HL-60/S4 (cell line): ENCODE measurements at regions not wholly inside any gene's neighbourhood (a gene's known extent, or its start where the extent isn't known, plus 50 kb on each side); places are given as distances from the start of the nearest gene placed in this dataset.
"Not testable (repeated sequence)": the region's sequence is repeated elsewhere in the genome, so short reads cannot be mapped to it uniquely, and the experiment has no call there.

ENCODE experiments used
- in situ Hi-C: fragments of 300-500 bp; cut with MboI; formaldehyde crosslinking; loops from 2 replicates; pipeline ENCODE4 v1.14.3; 2022; ENCODE audit warnings: low sequenced_read_pairs

DNA sequence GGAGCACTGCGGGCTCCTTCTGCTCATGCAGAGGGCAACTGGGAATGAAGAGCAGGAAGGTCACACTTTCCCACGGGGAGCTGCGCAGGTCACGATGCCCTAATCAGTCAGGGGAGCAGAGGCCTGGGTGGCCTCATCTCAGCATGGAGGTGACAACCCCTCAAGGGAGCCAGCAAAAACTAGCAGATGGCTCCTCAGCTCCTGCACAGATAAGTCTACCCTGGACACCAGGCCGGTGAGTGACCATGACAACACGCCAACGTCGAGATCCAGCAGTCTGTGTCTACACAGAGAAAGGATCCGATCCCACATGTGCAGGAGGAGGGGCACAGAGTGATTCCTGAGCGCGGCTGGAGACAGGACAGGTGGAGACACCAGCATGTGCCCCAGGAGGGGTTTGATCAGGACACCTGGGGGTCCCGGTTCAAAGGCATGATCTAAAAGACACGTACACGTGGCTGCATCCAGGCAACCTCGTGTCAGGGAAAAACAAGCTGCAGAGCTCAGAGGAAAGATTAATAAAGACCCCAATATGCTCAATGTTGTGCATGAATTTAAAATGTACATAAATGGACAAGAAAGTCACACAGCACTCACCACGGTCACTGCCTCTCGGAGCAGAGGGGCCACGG is 153.7 kb upstream of the SFSWAP start:
- in situ Hi-C loops: no loop called here

GRCh38 chr12:131559517-131560516 is 151.1 kb upstream of the SFSWAP start:
- in situ Hi-C loops: no loop called here

DNA sequence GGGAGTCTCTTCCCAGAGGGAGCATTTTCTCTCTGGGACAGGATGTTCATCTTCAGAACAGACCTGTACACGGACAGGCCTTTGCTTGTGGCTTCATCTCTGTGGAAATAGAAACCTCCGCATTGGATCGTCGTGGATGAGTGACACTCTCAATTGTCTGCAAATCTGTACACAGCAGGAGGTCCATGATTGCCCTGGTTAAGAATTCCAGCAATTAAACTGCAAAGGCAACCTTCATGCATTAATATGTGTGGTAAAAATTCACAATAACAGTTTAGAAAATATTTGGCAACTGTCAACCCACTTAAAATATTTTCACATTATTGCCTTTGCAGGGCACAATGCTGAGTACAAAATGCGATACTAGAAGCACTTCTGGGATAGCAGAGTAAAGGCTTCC is 149.8 kb upstream of the SFSWAP start:
- in situ Hi-C loops: no loop called here

DNA sequence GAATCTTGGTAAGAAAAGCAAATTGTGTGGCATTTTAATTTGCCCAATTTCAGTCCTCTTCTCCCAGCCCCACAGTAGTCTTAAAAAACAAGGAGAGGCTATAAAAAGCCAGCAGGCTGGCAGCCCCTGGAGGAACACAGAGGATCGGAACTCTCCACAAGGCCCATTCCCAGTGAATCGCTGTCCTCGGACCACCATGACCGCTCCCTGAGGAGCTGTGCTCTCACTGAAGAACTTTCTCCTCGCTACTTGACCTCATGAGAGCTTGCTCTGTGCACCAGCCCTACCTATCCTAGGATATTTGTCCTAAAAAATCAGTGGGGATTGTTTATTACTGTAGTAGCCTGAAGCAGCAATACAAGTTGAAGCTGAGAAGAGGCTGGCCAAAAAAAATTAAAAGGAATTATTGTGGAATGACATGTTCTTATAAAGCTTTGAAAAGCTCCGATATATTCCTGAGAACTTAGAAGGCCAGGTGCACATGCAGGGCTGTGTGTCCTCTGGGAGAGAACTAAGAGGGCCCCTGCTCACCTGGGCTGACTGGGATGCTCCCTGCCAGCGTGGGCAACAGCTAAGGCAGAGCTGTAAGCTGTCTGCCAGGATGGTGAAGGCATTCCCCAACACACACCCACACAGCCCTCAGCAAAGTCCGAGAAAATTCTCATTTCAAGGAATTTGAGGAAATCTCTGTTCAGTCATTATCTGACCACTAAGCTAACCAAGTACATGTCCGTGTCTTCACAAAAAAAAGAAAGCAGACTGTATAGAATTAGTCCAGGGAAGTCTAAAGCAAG is 148.8 kb upstream of the SFSWAP start:
- in situ Hi-C loops: no loop called here

GRCh38 chr12:131564138-131564727 is 146.7 kb upstream of the SFSWAP start:
- in situ Hi-C loops: not testable (repeated sequence)

- in situ Hi-C loops: no loop called here
Measured at GRCh38 chr12:131564845-131565244, 146.0 kb upstream of the SFSWAP start.

GRCh38 chr12:131565267-131566015 is 145.4 kb upstream of the SFSWAP start:
- in situ Hi-C loops: no loop called here

DNA sequence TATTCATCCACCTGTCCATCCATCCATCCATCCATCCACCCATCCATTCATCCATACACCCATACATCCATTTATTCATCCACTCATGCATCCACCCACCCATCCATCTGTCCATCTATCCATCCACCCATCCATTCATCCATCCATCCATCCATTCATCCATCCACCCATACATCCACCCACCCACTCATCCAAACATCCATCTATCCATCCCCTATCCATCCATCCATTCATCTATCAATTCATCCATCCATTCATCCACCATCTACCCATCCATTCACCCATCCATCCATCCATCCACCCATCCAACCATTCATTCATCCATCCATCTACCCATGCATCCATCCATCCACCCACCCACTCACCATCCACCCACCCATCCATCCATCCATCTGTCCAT is 142.6 kb upstream of the SFSWAP start:
- in situ Hi-C loops: no loop called here

DNA sequence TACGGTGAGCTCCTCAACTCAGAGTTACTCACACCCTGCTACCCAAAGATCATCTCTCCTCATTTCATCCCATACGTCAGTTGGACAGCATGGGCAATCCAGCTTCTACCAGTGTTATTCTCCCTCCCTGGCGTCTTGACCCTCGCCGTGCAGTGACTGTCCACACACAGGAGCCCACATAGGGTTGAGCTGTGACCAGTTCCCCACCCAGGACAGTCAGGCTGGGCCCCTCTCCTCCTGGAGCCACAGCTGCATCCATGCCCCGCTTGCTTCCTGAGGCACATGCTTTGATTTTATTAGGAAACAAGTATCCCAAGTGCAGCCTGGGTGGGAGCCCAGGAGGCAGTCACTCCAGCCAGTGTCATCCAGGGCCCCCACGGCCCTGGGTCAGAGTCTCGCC is 140.3 kb upstream of the SFSWAP start:
- in situ Hi-C loops: no loop called here

DNA sequence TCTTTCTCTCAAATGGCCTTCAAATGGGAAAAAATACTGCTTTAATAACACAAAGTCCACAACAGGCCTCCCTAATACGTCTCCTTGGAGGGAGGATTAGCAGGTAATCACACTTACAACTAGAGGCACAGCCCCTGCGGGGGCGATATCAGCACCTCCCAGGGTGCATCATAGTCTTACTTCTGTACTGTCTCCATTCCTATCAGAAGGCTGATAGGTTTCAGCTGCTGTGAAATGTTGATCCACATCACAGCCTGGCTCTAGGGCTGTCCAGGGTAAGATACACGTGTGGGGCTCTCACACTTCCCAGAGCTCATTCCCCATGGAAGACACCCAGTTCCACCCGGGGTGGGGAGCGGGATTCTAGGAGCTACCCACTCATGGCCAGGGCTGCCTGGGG is 139.1 kb upstream of the SFSWAP start:
- in situ Hi-C loops: no loop called here

- in situ Hi-C loops: no loop called here
Measured at GRCh38 chr12:131572626-131573025, 138.3 kb upstream of the SFSWAP start.

GRCh38 chr12:131573631-131574394 is 137.1 kb upstream of the SFSWAP start:
- in situ Hi-C loops: no loop called here

DNA sequence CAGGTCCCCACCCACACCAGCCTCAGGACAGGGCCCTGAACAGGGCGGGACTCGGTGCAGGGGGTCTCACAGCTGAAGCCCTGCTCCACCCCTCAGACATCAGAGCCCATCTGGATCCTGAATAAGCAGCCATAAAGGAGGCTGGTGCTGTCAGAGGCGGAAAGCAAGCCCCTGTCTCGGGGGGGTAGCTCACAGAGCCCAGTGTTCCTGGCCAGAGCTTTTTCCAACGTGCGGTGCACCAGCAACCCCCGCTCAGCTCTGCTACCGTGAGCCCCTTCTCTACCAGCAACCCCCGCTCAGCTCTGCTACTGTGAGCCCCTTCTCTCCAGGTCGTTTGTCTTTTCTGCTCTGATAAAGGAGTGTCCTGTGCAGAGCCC is 136.5 kb upstream of the SFSWAP start:
- in situ Hi-C loops: no loop called here

- in situ Hi-C loops: no loop called here
Measured at GRCh38 chr12:131575371-131575770, 135.5 kb upstream of the SFSWAP start.

- in situ Hi-C loops: not testable (repeated sequence)
Measured at GRCh38 chr12:131576734-131577133, 134.2 kb upstream of the SFSWAP start.

- in situ Hi-C loops: no loop called here
Measured at GRCh38 chr12:131577766-131578165, 133.1 kb upstream of the SFSWAP start.

- in situ Hi-C loops: no loop called here
Measured at GRCh38 chr12:131578828-131579470, 131.9 kb upstream of the SFSWAP start.

GRCh38 chr12:131583090-131583712 is 127.7 kb upstream of the SFSWAP start:
- in situ Hi-C loops: no loop called here

GRCh38 chr12:131586269-131586668 is 124.6 kb upstream of the SFSWAP start:
- in situ Hi-C loops: no loop called here
